CD4-positive, alpha-beta T cell treated with Interleukin-4 for 4 hours (primary cell): ENCODE measurements at regions not wholly inside any gene's neighbourhood (a gene's known extent, or its start where the extent isn't known, plus 50 kb on each side); places are given as distances from the start of the nearest gene placed in this dataset.
"Not testable (repeated sequence)": the region's sequence is repeated elsewhere in the genome, so short reads cannot be mapped to it uniquely, and the experiment has no call there.

Experiments
- DNase-seq: peaks from one replicate; pipeline ENCODE4 v3.0.0-alpha.2; 2020

DNA sequence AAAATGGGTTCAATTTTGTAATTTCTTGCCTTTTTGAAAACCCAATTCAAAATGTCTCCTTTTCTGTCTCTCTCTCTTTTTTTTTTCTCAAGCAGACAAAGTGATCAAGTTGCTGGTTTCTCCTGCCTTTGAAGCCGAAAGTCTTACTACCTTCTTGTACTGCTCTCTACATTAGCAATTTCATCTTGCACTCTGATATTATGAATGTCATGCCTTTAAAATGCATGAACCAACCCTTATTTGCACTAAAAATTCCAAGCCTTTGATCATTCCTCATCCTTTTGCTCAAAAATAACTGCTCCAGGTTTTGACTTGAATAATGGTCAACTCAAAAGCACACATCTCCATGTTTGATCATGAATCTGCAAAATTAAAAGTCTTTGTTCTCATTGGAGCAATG, 125.2 kb downstream of the CETN3 start:
- DNase-seq: no peak

DNA sequence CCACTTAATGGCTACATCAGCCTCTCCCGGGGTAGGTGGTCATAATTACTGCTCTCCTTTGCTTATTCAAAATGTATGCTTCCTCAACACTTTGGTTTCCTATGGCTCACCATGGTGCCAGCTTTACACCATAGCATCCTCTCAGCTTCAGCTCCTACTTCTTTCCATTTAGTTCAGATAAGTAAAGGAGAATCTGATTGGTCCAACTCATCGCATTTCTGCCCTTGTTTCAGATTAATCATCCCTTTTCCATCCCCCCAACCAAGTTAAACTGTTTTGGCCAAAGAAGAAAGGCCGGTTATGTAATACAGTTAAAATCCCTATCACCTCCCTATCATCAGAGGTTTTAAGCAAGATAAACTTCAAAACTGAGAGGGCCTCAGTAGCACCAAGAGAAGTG, 130.5 kb downstream of the CETN3 start:
- no peak for DNase-seq

DNA sequence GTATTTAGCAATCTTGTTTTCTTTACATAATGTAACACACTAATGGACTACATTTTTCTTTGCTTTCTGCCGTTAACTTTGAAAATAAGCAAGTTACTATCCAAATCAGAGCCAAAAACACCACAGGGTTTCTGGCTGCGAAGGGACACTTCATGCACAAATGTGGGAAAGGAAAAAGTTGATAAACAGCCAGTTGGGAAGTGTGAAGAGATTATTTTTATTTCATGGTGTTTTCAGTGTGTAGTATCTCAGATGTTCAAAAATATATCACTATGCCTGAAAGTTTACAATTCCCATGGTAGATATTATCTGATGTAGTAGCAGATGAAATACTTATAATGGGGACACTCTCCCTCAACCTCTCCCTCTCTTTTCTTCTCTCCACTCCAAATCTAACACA, 135.3 kb downstream of the CETN3 start:
- DNase-seq: no peak

DNA sequence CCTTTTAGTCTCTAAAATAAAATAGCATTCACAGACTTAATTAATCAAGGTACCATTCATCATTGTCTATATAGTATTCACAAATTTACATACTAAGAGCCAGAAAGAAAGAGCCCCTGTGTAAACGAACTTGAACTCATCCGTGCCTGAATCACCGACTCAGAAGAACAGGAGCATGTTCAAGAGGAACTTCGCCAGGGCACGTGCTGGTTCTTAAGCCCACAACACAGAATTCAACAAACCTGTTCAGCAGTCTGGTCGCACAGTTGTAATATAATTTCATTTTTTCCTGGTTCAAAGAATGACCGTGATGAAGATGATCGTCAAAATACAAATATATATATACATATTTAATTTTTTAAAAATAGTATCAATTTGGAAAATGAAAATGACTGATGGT, 141.9 kb downstream of the CETN3 start:
- no peak for DNase-seq

DNA sequence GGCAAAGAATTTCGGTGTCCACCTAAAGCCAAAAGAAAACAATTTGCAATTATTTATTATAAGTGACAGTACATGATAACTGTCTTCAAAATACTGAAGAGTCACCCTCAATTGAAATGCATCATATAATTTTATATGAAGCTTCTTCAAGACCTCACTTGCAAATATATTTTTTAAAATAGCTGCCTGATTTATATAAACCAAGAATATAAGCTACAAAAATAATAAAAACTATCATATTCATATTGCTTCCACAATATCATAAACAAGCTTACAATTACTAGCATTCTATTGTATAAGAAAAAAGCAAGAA, 144.1 kb downstream of the CETN3 start:
- DNase-seq: no peak

DNA sequence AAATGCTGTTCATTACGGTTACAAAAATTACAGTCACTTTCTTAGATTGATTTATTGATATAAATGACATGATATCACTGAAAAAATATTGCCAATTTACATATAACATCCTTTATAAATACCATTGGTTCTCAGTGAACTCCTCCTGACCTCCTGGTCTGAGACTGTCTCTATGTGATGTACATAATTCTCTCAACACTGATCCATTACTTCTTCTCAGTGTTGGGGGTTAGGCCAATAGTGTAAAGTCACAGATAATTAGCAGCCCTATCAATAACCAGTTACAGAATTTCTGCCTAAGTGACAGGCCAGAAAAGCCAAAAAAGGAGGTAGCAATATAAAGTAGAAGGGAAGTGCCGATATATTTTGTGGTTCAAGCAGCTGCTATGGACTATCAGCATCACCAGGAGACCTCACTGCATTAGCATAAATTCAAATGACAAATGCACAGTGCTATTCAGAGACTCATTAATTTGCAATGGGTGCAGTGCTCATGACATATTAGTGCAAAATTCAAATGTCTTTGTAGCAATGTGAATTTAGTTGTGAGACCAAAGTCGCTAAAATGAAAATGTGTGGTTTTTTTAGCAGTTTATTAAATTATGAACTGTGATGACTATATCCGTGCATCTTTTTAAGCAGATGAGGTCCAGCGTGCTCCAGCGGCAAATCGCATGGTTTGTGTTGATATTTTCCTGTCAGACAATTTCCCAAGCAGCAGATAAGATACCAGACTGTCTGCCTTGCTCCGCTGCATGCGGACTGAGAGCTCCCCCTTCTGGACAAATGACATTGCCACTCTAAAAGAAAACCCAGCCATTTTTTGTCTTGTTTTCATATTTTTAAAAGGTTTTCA, 144.6 kb downstream of the CETN3 start:
- DNase-seq: peak; percentile 49

DNA sequence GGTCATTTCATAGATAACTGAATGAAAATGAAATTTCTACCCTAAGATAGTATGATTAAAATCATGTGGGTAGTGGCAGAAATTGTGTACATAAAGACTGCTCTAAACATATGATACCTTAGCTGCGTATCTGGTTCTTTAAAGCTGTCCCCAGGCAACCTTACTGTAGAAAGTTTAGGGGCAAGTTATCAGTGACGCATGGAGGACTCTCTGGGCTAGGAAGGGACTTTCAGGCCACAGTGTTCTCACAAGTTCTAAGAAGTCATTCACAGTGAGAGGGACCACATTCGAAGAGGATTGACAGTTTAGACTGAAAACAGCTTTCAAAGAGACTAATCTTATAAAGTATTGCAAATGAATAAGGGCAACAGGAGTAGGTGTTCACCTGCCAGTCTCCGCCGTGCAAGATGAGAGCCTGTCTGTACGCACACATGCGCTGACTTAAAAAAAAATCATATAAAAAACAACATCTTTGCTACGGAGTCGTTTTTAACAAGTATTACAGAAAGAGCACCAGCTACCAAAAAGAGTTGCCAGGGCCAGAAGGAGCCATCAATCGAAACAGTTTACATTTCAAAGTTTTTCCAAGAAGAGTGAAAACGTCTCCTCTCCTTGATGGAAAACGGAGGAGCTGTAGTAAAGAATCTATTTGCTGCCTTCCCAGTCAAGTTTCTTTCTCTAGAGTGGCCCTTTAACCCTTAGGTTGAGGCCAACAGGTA, 146.3 kb downstream of the CETN3 start:
- no peak for DNase-seq

DNA sequence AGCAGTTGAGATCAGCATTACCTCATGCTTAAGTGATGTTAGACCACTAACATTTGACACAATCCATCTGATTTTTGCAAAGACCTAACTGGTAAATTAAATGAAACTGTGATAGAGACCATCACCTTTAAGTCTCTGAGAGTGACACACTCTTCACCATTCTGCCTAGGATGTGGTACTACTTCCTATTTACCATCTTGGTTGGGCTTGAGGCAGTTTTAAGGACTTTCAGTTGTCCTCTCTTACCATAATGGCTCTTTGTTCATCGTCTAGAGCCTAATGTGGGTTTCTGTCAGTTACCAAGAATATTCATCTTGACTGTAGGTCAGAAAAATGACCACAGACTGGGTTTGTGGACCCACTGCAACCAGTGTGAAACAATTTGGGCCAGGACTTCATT, 158.1 kb downstream of the CETN3 start:
- DNase-seq: no peak

DNA sequence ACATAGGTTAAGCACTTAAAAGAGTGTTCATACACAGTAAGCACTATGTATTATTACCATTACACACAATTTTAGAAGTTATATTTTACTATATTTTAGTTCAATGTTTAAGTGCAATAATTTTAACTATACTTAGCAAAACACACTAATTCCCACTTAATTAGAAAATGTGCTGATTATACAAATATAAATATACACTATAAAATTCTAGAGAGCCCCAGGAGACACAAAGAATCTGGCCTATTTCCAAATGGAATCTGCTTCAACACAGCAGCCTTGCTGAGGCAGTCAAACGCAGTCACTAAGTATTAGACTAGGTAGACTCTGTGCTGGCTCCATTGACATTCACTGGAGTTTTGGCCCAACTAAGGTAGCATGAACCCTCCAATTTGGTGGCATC, 160.9 kb downstream of the CETN3 start:
- DNase-seq: no peak

DNA sequence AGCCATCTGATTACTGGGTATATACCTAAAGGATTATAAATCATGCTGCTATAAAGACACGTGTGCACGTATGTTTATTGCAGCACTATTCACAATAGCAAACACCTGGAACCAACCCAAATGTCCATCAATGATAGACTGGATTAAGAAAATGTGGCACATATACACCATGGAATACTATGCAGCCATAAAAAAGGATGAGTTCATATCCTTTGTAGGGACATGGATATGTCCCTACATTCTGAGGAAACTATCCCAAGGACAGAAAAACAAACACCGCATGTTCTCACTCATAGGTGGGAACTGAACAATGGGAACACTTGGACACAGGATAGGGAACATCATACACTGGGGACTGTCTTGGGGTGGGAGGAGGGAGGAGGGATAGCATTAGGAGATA, 165.7 kb downstream of the CETN3 start:
- DNase-seq: not testable (repeated sequence)

DNA sequence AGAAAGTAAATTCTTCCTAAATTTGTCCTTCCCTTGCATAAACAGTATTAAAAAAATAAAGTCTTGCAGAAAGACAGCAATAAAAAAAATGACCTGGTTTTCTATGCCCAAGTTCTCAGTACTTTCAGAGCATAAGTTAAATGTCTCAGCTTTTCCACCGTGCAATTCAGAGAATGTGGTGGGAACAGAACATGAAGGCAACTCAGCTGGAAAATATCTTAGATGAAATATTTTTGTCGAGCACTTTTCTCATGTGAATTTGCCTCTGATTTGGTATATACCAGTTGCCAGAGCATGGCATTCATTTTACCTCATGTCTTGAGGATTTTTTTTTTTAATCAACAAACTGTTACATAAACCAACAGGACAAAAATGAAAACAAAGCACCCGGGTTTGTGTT, 176.1 kb downstream of the CETN3 start:
- no peak for DNase-seq

DNA sequence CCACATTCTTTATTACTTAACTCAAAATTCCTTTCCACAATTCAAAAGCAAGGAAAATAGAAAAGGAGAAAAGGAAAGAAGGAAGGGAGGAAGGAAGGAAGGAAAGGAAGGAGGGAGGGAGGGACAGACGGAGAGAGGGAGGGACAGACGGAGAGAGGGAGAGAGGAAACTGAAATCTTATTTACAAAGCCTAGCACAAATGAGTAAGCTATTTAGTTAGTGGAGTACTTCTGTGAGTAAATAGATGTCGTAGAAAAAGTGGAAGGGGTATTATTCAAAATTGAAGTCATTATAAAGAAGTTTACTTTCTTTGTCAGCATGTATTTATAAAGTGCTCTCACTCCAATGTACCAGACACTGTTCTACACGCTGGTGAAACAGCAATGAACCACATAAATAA, 177.9 kb downstream of the CETN3 start:
- DNase-seq: no peak

DNA sequence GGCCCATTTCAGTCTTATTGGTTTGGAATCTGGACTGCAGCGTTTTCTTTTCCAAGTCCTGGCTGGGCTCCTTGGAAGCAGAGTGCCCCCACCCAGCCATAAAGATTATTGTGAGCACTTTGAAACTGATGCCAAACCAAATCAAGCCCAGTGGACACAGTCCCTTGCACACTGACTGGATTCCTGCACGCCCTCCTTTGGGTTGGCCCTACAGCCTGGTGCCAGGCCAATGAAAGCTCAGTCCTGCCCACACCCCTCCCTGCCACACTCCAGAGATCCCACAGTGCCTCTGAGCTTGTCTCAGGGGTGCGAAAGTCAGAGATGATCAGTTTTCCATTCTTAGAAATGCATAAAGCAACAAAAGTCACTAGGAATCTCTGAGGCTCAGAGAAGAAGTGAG, 181.9 kb downstream of the CETN3 start:
- no peak for DNase-seq

DNA sequence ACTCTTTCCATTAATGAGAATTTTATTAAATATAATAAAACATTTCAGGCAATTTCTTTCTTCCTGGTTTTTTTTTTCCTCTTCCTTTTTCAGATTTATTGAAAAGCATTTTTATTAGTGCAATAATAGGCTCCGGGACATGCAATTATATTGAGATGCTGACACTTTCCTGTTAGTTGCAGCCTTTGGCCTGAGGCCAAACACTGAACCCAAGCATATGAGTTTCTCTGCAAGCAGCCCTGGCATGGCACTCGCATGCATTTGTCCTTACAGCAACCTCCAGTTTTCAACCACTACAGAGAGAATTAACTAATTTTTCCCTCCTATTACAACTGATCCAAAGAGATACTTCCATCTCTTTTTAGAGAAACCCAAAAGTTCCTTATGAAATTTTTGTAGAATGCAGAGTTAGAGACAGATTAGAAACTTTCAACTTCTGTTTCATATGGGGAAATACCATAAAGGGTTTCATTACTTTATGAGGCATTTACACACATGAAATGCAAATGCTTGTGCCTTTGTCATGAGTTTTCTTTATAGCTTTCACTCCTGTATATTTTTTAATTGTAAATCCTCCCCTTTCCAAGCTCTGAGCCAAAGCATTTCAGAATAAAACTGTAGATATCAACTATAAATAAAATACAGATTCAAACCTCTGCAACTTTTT, 183.0 kb downstream of the CETN3 start:
- DNase-seq: no peak

DNA sequence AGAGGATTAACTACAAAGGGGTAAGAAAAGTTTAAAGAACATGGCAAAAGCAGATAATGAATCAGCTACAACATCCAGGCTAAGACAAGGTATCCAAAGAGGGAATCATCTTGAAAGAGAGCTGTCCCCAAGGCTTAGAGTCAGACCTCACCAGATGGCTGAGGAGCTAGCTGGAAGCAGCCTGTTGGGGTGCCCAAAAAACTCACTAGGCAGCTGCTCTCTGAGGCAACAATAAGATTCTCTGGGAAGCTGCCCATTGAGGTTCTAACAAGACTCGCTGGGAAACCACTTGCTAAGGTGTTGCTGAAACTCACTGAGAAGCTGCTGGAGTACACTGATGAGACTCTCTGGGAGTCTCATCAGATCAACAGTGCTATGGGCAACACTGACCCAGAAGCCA, 185.2 kb downstream of the CETN3 start:
- no peak for DNase-seq

DNA sequence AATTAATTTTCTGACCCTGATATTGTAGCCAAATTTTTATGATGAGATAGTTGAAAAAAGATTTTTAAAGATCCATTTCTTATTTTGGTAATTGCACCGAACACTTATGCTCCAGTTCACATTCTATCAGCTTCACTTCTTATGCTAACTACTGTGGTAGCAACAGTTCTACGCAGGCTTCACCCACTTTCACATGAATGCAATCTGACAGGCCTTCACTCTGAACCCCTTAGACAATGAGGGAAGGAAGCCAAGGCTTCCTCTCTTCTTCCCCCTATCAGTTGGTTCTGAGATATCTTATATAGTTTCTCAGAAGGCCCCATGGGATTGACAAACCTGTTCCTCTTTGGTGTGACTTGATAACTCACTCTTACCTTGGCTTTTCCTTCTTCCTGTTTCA, 185.8 kb downstream of the CETN3 start:
- DNase-seq: no peak

DNA sequence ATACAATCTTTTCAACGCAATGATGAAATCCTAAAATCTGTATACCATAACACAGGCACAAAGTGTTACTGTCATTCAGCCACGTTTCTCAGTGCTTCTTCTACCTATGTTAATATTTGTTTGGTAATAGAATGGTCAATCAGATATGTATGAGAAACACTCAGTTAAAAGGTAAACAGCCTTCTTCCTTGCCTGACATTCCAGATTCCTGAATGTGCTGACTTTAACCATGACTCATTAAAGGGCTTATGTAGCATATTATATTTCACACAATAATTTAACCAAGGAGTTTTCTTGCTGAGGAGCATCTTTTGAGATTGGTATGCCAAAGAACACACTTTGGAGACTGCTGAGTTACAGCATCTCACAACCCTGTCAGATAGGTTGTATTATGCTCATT, 187.6 kb downstream of the CETN3 start:
- DNase-seq: no peak

DNA sequence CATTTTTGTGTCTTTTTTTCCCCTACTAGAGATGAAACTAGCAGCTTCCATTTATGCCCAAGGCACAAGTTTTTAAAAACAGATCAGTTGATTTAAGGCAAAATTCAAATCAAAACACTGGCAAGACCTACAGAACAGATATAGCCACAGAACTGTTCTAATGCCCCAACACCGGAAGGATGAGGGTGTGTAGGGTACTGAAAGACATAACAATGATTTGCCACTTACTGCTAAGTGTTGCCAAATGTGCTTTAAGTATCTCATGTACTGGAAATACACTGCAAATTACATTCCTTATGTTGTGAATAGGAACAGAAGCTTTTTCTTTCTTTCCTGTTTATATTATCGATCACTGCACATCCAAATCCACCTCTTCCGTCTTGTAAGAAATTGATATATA, 189.0 kb downstream of the CETN3 start:
- no peak for DNase-seq

DNA sequence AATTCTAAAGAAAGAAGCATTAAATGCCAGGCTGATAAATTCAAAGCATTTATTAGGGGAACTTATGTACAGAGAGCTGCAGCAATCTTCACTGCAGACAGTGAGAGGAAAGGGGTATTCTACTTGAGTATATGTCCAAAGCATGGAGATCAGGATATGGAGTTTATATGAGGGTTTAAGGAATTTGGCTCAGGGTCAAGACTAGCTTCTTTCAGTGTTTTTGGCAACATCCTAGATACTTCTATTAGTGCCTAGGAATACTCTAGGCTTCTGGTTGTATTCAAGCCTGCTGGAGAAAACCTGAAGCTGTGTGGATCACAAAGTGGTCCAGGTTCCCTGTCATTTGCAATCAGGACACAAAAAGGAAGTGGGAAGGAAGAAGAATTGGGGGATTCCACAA, 194.6 kb downstream of the CETN3 start:
- DNase-seq: no peak

DNA sequence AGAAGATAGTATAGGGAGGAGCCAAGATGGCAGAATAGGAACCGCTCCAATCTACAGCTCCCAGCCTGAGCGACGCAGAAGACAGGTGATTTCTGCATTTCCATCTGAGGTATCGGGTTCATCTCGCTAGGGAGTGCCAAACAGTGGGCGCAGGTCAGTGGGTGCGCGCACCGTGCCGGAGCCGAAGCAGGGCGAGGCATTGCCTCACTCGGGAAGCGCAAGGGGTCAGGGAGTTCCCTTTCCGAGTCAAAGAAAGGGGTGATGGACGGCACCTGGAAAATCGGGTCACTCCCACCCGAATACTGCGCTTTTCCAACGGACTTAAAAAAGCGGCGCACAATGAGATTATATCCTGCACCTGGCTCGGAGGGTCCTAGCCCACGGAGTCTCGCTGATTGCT, 201.2 kb downstream of the CETN3 start:
- not testable (repeated sequence) for DNase-seq

DNA sequence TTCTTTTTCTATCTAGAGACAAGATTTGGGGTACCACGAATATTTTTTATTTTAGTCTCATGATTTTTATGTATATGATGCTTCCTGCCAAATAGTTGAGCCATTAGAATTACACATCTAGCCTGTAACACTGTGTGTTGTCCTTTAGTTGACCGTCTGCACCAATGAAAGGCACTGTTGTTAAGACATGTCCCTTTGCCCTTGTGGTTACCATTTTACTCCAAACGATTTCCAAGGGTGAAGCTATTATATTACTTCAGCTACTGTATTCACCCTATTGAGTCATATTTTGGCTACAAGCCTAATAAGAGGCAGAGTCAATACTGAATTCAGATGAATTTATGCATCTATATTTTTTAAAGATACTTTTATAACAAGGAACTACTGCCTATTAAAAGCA, 207.6 kb downstream of the CETN3 start:
- DNase-seq: no peak

DNA sequence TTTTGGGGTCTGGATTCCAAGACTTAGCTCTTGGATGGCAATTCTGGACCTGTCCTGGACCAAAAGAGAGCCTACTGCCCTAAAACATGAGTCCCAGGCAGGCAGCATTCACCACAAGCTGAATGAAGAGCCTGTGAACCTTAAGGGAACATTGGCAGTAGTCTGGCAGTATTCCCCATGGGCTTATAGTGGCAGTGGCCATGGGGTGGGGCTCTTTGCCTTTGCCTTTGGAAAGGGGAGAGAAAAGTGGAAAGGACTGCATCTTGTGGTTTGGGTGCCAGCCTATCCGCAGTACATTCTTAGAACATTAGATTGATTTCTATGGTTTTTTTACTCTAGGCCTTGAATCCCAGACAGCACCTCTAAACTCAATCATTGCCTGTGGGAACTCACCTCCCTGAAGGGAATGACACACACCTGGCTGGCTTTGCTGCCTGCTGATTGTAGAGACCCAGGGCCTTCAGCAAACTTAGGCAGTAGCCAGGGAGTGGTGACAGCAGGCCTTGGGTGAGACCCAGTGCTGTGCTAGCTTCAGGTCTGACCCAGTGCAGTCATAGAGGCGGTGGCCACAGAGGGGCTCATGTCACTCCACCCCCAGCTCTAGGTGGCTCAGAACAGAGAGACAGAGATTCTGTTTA, 216.3 kb downstream of the CETN3 start:
- DNase-seq: no peak

DNA sequence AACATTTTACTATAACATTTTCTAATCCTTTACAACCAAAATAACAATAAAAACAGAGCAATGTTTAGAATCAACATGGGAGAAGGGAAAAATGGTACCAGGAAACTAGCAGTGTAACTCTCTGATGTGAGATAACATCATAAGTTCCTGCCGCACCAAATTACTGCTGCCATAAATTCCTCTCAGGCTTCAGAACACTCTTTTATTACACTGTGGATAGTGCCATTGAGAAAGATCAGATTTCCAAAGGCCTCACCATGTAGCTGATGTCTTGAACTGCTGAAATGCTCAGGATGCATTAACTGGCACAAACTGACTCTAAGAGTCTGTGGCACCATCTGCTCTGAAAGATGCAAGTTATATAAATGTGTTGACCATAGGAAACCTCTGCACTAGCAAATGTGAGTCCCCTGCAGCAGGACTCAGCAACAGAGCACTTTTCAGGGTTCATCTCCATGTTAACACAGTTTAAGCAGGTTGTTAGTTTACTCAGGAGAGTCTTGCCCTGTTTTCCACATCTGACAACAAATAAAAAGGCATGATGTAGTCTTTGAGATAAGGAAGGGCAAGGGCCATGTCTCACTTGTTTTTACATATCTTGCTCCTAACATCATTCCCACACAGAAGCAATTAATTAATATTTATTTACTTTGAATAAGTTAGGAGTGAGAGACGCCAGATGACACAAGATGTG, 218.1 kb downstream of the CETN3 start:
- no peak for DNase-seq
